ENCODE measurements at regions not wholly inside any gene's neighbourhood (a gene's known extent, or its start where the extent isn't known, plus 50 kb on each side); places are given as distances from the start of the nearest gene placed in this dataset.

GRCh38 chr3:83842511-83842910 is 1116.3 kb upstream of the CADM2 start:
- H3K9me3 Mint-ChIP-seq (ENCODE audit: unreplicated experiment): no peaks in the 10 kb centered on the region
- no peak for DNase-seq
- no peak overlapping the region for H3K4me3 Mint-ChIP-seq (ENCODE audit: unreplicated experiment)
- no peaks in the 10 kb centered on the region for H3K27me3 Mint-ChIP-seq (ENCODE audit: unreplicated experiment)
- H3K36me3 Mint-ChIP-seq (ENCODE audit: unreplicated experiment): peaks cover 4% of the 10 kb centered on the region
- no peak overlapping the region for H3K27ac Mint-ChIP-seq (ENCODE audit: unreplicated experiment)
- H3K4me1 Mint-ChIP-seq (ENCODE audit: low read depth, unreplicated experiment): peaks cover 2% of the 10 kb centered on the region
- TF ChIP-seq CTCF (IDR thresholded peaks at IDR 0.05; ENCODE audit: partially characterized antibody, unreplicated experiment): no peak

- peaks cover 2% of the 10 kb centered on the region for H3K4me1 Mint-ChIP-seq (ENCODE audit: low read depth, unreplicated experiment)
- no peak overlapping the region for H3K27ac Mint-ChIP-seq (ENCODE audit: unreplicated experiment)
- H3K36me3 Mint-ChIP-seq (ENCODE audit: unreplicated experiment): peaks cover 2% of the 10 kb centered on the region
- no peaks in the 10 kb centered on the region for H3K9me3 Mint-ChIP-seq (ENCODE audit: unreplicated experiment)
- no peak for TF ChIP-seq CTCF (IDR thresholded peaks at IDR 0.05; ENCODE audit: partially characterized antibody, unreplicated experiment)
- no peaks in the 10 kb centered on the region for H3K27me3 Mint-ChIP-seq (ENCODE audit: unreplicated experiment)
- no peak overlapping the region for H3K4me3 Mint-ChIP-seq (ENCODE audit: unreplicated experiment)
- no peak for DNase-seq
Observed at GRCh38 chr3:83843716-83844115, 1115.1 kb upstream of the CADM2 start.

- Mint-ChIP-seq H3K27me3 (ENCODE audit: unreplicated experiment) (no peaks in the 10 kb centered on the region), H3K9me3 (ENCODE audit: unreplicated experiment) (no peaks in the 10 kb centered on the region), H3K4me3 (ENCODE audit: unreplicated experiment) (no peak overlapping the region), H3K4me1 (ENCODE audit: low read depth, unreplicated experiment) (peaks cover 6% of the 10 kb centered on the region), H3K27ac (ENCODE audit: unreplicated experiment) (no peak overlapping the region), H3K36me3 (ENCODE audit: unreplicated experiment) (no peaks in the 10 kb centered on the region)
- TF ChIP-seq CTCF (IDR thresholded peaks at IDR 0.05; ENCODE audit: partially characterized antibody, unreplicated experiment): no peak
- DNase-seq: no peak
Observed at GRCh38 chr3:83849106-83849730, 1109.6 kb upstream of the CADM2 start.

GRCh38 chr3:83863380-83863779 is 1095.4 kb upstream of the CADM2 start:
- Mint-ChIP-seq H3K27me3 (ENCODE audit: unreplicated experiment) (peaks cover 1% of the 10 kb centered on the region), H3K4me1 (ENCODE audit: low read depth, unreplicated experiment) (no peaks in the 10 kb centered on the region), H3K9me3 (ENCODE audit: unreplicated experiment) (peaks cover 2% of the 10 kb centered on the region), H3K4me3 (ENCODE audit: unreplicated experiment) (no peak overlapping the region), H3K36me3 (ENCODE audit: unreplicated experiment) (peaks cover 7% of the 10 kb centered on the region), H3K27ac (ENCODE audit: unreplicated experiment) (no peak overlapping the region)
- TF ChIP-seq CTCF (IDR thresholded peaks at IDR 0.05; ENCODE audit: partially characterized antibody, unreplicated experiment): no peak
- DNase-seq: no peak

GRCh38 chr3:83868909-83869567 is 1089.8 kb upstream of the CADM2 start:
- Mint-ChIP-seq H3K27me3 (ENCODE audit: unreplicated experiment) (no peaks in the 10 kb centered on the region), H3K4me3 (ENCODE audit: unreplicated experiment) (no peak overlapping the region), H3K27ac (ENCODE audit: unreplicated experiment) (no peak overlapping the region), H3K36me3 (ENCODE audit: unreplicated experiment) (no peaks in the 10 kb centered on the region), H3K9me3 (ENCODE audit: unreplicated experiment) (no peaks in the 10 kb centered on the region), H3K4me1 (ENCODE audit: low read depth, unreplicated experiment) (peaks cover 4% of the 10 kb centered on the region)
- no peak for TF ChIP-seq CTCF (IDR thresholded peaks at IDR 0.05; ENCODE audit: partially characterized antibody, unreplicated experiment)
- DNase-seq: no peak
